ENCODE measurements at regions not wholly inside any gene's neighbourhood (a gene's known extent, or its start where the extent isn't known, plus 50 kb on each side); places are given as distances from the start of the nearest gene placed in this dataset.

DNA sequence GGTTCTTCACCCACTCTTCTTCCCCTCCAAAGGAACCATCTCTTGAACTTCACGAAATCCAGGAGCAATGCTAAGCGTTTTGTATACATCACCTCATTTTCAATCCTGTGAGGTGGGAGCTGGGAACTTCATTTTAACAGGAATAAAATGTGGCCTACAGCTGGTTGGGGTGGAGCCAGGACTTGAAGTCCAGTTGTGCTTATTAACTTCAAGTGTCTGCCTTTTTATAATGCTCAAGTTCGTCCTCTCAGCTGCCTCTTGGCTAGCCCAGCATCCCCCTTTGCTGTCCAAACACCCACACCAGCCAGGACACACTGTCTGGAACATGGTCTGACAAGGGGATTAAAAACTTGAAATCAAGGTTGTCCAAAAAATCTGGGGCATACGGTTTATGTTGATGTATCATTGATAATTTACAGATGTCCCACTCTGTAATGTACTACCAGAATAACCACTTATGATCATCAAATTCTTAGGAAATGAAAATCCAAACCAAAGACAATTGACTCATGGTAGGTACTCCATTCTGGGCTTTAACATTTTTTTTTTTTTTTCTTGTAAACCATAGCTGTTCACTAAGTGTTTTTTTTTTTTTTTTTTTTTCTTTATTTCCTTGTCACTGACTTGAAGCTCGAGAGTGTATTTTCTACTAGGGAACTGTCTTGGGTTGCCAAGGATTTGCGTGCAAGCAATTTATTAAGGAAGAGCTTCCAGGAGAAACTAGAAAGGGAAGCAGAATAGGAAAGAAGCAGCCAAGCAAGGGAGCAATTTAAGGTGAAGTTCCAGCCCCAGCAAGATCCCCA lies 252.3 kb downstream of the EFCAB11 start:
- H3K4me3 ChIP-seq (ENCODE audit: low read length): peak overlapping the region; percentile 79
- peaks cover 27% of the 10 kb centered on the region for H3K27me3 Mint-ChIP-seq (ENCODE audit: insufficient read depth)
- peaks cover 11% of the 10 kb centered on the region for H3K9me3 ChIP-seq (ENCODE audit: control insufficient read depth, low read length)
- 92% methylated on average over 6 of the region's 6 CpGs; no CpG with 5 or more reads in 1 of the 2 experiments for WGBS, 2 experiments (ENCODE audit: insufficient coverage in 1 of 2, insufficient read length in 1 of 2)
- no peaks in the 10 kb centered on the region for H3K4me1 ChIP-seq (ENCODE audit: control insufficient read depth, insufficient read depth, low read length)
- TF ChIP-seq, protein P1, sequence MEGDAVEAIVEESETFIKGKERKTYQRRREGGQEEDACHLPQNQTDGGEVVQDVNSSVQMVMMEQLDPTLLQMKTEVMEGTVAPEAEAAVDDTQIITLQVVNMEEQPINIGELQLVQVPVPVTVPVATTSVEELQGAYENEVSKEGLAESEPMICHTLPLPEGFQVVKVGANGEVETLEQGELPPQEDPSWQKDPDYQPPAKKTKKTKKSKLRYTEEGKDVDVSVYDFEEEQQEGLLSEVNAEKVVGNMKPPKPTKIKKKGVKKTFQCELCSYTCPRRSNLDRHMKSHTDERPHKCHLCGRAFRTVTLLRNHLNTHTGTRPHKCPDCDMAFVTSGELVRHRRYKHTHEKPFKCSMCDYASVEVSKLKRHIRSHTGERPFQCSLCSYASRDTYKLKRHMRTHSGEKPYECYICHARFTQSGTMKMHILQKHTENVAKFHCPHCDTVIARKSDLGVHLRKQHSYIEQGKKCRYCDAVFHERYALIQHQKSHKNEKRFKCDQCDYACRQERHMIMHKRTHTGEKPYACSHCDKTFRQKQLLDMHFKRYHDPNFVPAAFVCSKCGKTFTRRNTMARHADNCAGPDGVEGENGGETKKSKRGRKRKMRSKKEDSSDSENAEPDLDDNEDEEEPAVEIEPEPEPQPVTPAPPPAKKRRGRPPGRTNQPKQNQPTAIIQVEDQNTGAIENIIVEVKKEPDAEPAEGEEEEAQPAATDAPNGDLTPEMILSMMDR (conservative IDR thresholded peaks at IDR 0.05): no peak
- peaks cover 12% of the 10 kb centered on the region for H3K9me3 Mint-ChIP-seq
- H3K36me3 Mint-ChIP-seq (ENCODE audit: low read depth): no peaks in the 10 kb centered on the region
- peak overlapping the region; percentile 18 for H3K27ac Mint-ChIP-seq
- H3K4me3 Mint-ChIP-seq: peak overlapping the region; percentile 62
- no peak overlapping the region for H3K27ac ChIP-seq (ENCODE audit: low read depth, low read length)
- H3K36me3 ChIP-seq (ENCODE audit: control insufficient read depth, insufficient read depth, low read length): no peaks in the 10 kb centered on the region
- no peaks in the 10 kb centered on the region for H3K27me3 ChIP-seq (ENCODE audit: control insufficient read depth, insufficient read depth, low read length, poor library complexity, severe bottlenecking)
- H3K4me1 Mint-ChIP-seq: peaks cover 10% of the 10 kb centered on the region
- no peak for DNase-seq
- no peak overlapping the region for H3K9ac ChIP-seq (ENCODE audit: extremely low read depth, low read length, poor library complexity, severe bottlenecking)

DNA sequence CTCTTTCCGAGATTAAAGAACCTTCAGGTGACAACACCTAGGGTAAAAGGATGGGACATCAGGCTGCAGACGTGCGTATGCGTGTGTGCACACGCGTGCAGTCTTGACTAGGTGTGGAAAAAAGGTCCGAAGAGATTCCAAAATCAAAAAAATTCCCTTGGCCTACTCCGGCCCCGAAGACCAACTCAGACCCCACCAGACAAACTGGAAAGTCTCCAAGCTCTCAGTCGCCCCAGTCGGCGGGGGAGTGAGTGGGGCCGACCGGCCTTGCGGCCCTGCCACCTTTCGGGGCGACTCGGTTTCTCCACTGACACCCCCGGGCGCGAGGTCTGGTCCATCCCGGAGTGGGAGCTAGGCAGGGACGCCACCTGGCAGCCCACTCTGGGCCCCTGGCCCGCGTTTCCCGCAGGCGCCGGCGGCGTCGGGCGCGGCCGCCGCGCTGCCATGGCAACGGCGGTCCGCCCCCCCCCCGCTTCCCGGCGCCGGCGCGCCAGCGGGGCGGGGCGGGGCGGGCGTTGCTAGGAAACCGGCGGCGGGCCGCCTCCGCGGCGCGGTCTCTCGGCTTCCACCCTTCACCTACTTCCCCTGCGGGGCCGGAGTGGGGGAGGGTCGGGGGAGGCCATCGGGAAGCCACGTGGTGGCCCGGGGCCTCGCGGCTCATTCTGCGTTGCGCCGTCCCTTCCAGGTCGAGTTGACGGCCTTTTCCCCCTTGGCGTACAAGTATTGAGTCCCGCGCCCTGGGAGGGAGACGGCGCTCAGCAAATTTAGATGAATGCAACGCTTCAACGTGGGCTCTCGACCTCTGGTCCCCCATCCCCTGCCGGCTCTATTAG lies 253.1 kb downstream of the EFCAB11 start:
- peaks cover 12% of the 10 kb centered on the region for H3K9me3 Mint-ChIP-seq
- no peaks in the 10 kb centered on the region for H3K36me3 Mint-ChIP-seq (ENCODE audit: low read depth)
- H3K4me1 Mint-ChIP-seq: peaks cover 10% of the 10 kb centered on the region
- H3K27me3 Mint-ChIP-seq (ENCODE audit: insufficient read depth): peaks cover 27% of the 10 kb centered on the region
- H3K36me3 ChIP-seq (ENCODE audit: control insufficient read depth, insufficient read depth, low read length): no peaks in the 10 kb centered on the region
- WGBS, 2 experiments (ENCODE audit: insufficient coverage in 1 of 2, insufficient read length in 1 of 2): 12 to 59% methylated on average over 10 to 65 of the region's 81 CpGs
- no peaks in the 10 kb centered on the region for H3K27me3 ChIP-seq (ENCODE audit: control insufficient read depth, insufficient read depth, low read length, poor library complexity, severe bottlenecking)
- peak overlapping the region; percentile 44 for H3K27ac ChIP-seq (ENCODE audit: low read depth, low read length)
- no peaks in the 10 kb centered on the region for H3K4me1 ChIP-seq (ENCODE audit: control insufficient read depth, insufficient read depth, low read length)
- H3K9me3 ChIP-seq (ENCODE audit: control insufficient read depth, low read length): peaks cover 12% of the 10 kb centered on the region
- H3K27ac Mint-ChIP-seq: peak overlapping the region; percentile 18
- H3K4me3 Mint-ChIP-seq: peak overlapping the region; percentile 62
- peak overlapping the region; percentile 79 for H3K4me3 ChIP-seq (ENCODE audit: low read length)
- TF ChIP-seq, protein P1 (conservative IDR thresholded peaks at IDR 0.05): no peak
- H3K9ac ChIP-seq (ENCODE audit: extremely low read depth, low read length, poor library complexity, severe bottlenecking): peak overlapping the region; percentile 72
- DNase-seq: peak; percentile 93

DNA sequence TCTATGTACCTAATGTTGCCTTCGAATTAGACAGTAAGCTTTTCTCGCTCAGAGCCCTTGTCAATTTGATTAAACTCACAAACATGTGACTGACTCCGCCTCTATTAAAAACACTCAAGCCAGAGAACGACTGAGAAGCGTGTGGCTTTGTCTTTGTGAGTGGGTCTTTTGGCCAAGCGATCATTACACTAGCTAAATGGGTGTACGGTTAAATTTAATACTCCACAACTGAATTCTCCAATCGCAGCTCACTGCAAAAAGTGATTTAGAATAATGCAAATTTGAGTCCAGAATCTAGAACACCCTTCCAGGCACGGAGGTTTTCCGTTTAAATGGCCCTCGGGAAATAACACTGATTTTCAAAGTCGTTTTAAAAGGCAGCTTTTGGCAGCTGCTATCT lies 253.7 kb downstream of the EFCAB11 start:
- peaks cover 10% of the 10 kb centered on the region for H3K4me1 Mint-ChIP-seq
- Histone ChIP-seq H3K4me1 (ENCODE audit: control insufficient read depth, insufficient read depth, low read length) (no peaks in the 10 kb centered on the region), H3K9me3 (ENCODE audit: control insufficient read depth, low read length) (peaks cover 12% of the 10 kb centered on the region), H3K27me3 (ENCODE audit: control insufficient read depth, insufficient read depth, low read length, poor library complexity, severe bottlenecking) (no peaks in the 10 kb centered on the region), H3K9ac (ENCODE audit: extremely low read depth, low read length, poor library complexity, severe bottlenecking) (peak overlapping the region; percentile 72), H3K36me3 (ENCODE audit: control insufficient read depth, insufficient read depth, low read length) (no peaks in the 10 kb centered on the region), H3K27ac (ENCODE audit: low read depth, low read length) (peak overlapping the region; percentile 44), H3K4me3 (ENCODE audit: low read length) (peak overlapping the region; percentile 79)
- DNase-seq: no peak
- H3K27ac Mint-ChIP-seq: no peak overlapping the region
- TF ChIP-seq, protein P1 (conservative IDR thresholded peaks at IDR 0.05): no peak
- 62 to 72% methylated on average over 10 to 12 of the region's 12 CpGs for WGBS, 2 experiments (ENCODE audit: insufficient coverage in 1 of 2, insufficient read length in 1 of 2)
- peak overlapping the region; percentile 62 for H3K4me3 Mint-ChIP-seq
- H3K9me3 Mint-ChIP-seq: peaks cover 12% of the 10 kb centered on the region
- H3K27me3 Mint-ChIP-seq (ENCODE audit: insufficient read depth): peaks cover 25% of the 10 kb centered on the region
- no peaks in the 10 kb centered on the region for H3K36me3 Mint-ChIP-seq (ENCODE audit: low read depth)
